Endodermal cell (in vitro differentiated cells): ENCODE measurements at regions not wholly inside any gene's neighbourhood (a gene's known extent, or its start where the extent isn't known, plus 50 kb on each side); places are given as distances from the start of the nearest gene placed in this dataset.

Experiments
- DNase-seq: peaks from one replicate; pipeline ENCODE4 v3.0.0-alpha.2; 2017
- H3K27ac ChIP-seq: 2 replicates; pipeline ENCODE4 v1.5.1; 2013; ENCODE audit warnings: mild to moderate bottlenecking, low read depth, low read length, moderate library complexity
- H3K27me3 ChIP-seq: 2 replicates; pipeline ENCODE4 v1.6.1; 2013; ENCODE audit warnings: mild to moderate bottlenecking, low read length, moderate library complexity; ENCODE audit not compliant: insufficient read depth, control insufficient read depth, poor library complexity, severe bottlenecking
- H3K36me3 ChIP-seq: 2 replicates; pipeline ENCODE4 v1.7.0; 2013; ENCODE audit warnings: mild to moderate bottlenecking, low read length, moderate library complexity; ENCODE audit not compliant: control insufficient read depth, insufficient read depth
- H3K4me1 ChIP-seq: one replicate; pipeline ENCODE4 v1.7.0; 2013; ENCODE audit warnings: low read length; ENCODE audit not compliant: control insufficient read depth, insufficient read depth
- H3K4me3 ChIP-seq: 2 replicates; pipeline ENCODE4 v1.5.1; 2013; ENCODE audit warnings: mild to moderate bottlenecking, low read length, moderate library complexity
- H3K9ac ChIP-seq: 2 replicates; pipeline ENCODE4 v1.6.1; 2013; ENCODE audit warnings: mild to moderate bottlenecking, low read length, moderate library complexity; ENCODE audit not compliant: poor library complexity, severe bottlenecking; ENCODE audit errors: extremely low read depth
- H3K9me3 ChIP-seq: 2 replicates; pipeline ENCODE4 v1.6.1; 2013; ENCODE audit warnings: mild to moderate bottlenecking, low read length, moderate library complexity; ENCODE audit not compliant: control insufficient read depth
- H3K27ac Mint-ChIP-seq: 2 replicates; pipeline ENCODE4 v1.8.0; 2020; ENCODE audit warnings: mixed read lengths
- H3K27me3 Mint-ChIP-seq: 2 replicates; pipeline ENCODE4 v1.8.0; 2021; ENCODE audit warnings: mild to moderate bottlenecking, mixed read lengths; ENCODE audit not compliant: insufficient read depth
- H3K36me3 Mint-ChIP-seq: 2 replicates; pipeline ENCODE4 v1.8.0; 2020; ENCODE audit warnings: low read depth, mixed read lengths
- H3K4me1 Mint-ChIP-seq: 2 replicates; pipeline ENCODE4 v1.8.0; 2020; ENCODE audit warnings: mixed read lengths
- H3K4me3 Mint-ChIP-seq: 2 replicates; pipeline ENCODE4 v1.8.0; 2020; ENCODE audit warnings: mild to moderate bottlenecking, moderate library complexity, mixed read lengths
- H3K9me3 Mint-ChIP-seq: 2 replicates; pipeline ENCODE4 v1.8.0; 2020; ENCODE audit warnings: mild to moderate bottlenecking, mixed read lengths
- CTCF ChIP-seq: fragments of 200-600 bp; sonication (generic); conservative IDR thresholded peaks from 2 replicates; pipeline ENCODE4 v1.5.0; 2021; ENCODE audit warnings: antibody characterized with exemption, mild to moderate bottlenecking
- WGBS, 2 experiments: methylation state at CpG; one replicate each; pipeline versions ENCODE4 v1.1.5 to v1.1.7; 2013; ENCODE audit warnings: missing lambda C conversion rate in 2 of 2, mixed read lengths in 1 of 2; ENCODE audit not compliant: insufficient coverage in 1 of 2, insufficient read length in 1 of 2; 5-methylcytosine and 5-hydroxymethylcytosine counted together

GRCh38 chr3:154766765-154767503, 313.2 kb upstream of the MME start:
- Mint-ChIP-seq H3K9me3 (no peaks in the 10 kb centered on the region), H3K27me3 (no peaks in the 10 kb centered on the region), H3K36me3 (no peaks in the 10 kb centered on the region), H3K4me1 (peaks cover 3% of the 10 kb centered on the region), H3K4me3 (no peak overlapping the region), H3K27ac (no peak overlapping the region)
- 89 to 96% methylated on average over 5 of the region's 5 CpGs for WGBS, 2 experiments
- H3K36me3 ChIP-seq: no peaks in the 10 kb centered on the region
- H3K4me3 ChIP-seq: no peak overlapping the region
- peak; percentile 69 for DNase-seq
- no peaks in the 10 kb centered on the region for H3K9me3 ChIP-seq
- H3K27me3 ChIP-seq: no peaks in the 10 kb centered on the region
- H3K27ac ChIP-seq: no peak overlapping the region
- H3K4me1 ChIP-seq: no peaks in the 10 kb centered on the region
- H3K9ac ChIP-seq: no peak overlapping the region
- TF ChIP-seq CTCF: no peak

GRCh38 chr3:154764856-154765640, 315.1 kb upstream of the MME start:
- Mint-ChIP-seq H3K4me1 (peaks cover 4% of the 10 kb centered on the region), H3K27me3 (no peaks in the 10 kb centered on the region), H3K27ac (no peak overlapping the region), H3K4me3 (no peak overlapping the region), H3K9me3 (no peaks in the 10 kb centered on the region), H3K36me3 (no peaks in the 10 kb centered on the region)
- Histone ChIP-seq H3K4me3 (no peak overlapping the region), H3K27ac (no peak overlapping the region), H3K9ac (no peak overlapping the region), H3K4me1 (no peaks in the 10 kb centered on the region), H3K27me3 (no peaks in the 10 kb centered on the region), H3K9me3 (no peaks in the 10 kb centered on the region), H3K36me3 (no peaks in the 10 kb centered on the region)
- no peak for TF ChIP-seq CTCF
- DNase-seq: no peak
- whole genome bisulfite sequencing, 2 experiments: 91% methylated on average over 3 of the region's 3 CpGs; no CpG with 5 or more reads in 1 of the 2 experiments

- WGBS, 2 experiments: 95 to 100% methylated on average over 1 to 3 of the region's 3 CpGs
- peaks cover 4% of the 10 kb centered on the region for H3K4me1 Mint-ChIP-seq
These were observed 317.6 kb upstream of the MME start for GRCh38 chr3:154762486-154762885.

More at GRCh38 chr3:154762486-154762885, 317.6 kb upstream of the MME start:
- Mint-ChIP-seq H3K27me3 (no peaks in the 10 kb centered on the region), H3K9me3 (no peaks in the 10 kb centered on the region), H3K4me3 (no peak overlapping the region), H3K36me3 (no peaks in the 10 kb centered on the region), H3K27ac (no peak overlapping the region)
- no peak for TF ChIP-seq CTCF
- no peaks in the 10 kb centered on the region for H3K9me3 ChIP-seq
- no peak for DNase-seq
- no peaks in the 10 kb centered on the region for H3K27me3 ChIP-seq
- H3K9ac ChIP-seq: no peak overlapping the region
- no peaks in the 10 kb centered on the region for H3K4me1 ChIP-seq
- H3K36me3 ChIP-seq: no peaks in the 10 kb centered on the region
- H3K4me3 ChIP-seq: no peak overlapping the region
- H3K27ac ChIP-seq: no peak overlapping the region
